Lower leg skin (tissue), 3 donors: ENCODE measurements at regions not wholly inside any gene's neighbourhood (a gene's known extent, or its start where the extent isn't known, plus 50 kb on each side); places are given as distances from the start of the nearest gene placed in this dataset.

Experiments
- CTCF ChIP-seq, 3 donors: fragments of 450-650 bp; IDR thresholded peaks; one replicate each; pipeline ENCODE4 v1.5.1; 2016; ENCODE audit warnings: antibody characterized with exemption in 3 of 3, mild to moderate bottlenecking in 3 of 3, moderate library complexity in 2 of 3
- POLR2A ChIP-seq, 2 donors: fragments of 450-650 bp; IDR thresholded peaks; one replicate each; pipeline ENCODE4 v1.6.1; 2016 to 2017; ENCODE audit warnings: antibody characterized with exemption in 2 of 2, mild to moderate bottlenecking in 1 of 2, moderate library complexity in 1 of 2

- TF ChIP-seq CTCF (IDR thresholded peaks at IDR 0.05) = no peak
- no peak for TF ChIP-seq POLR2A (IDR thresholded peaks at IDR 0.05)
Observed at GRCh38 chr18:33854827-33855139, 276.8 kb downstream of the ASXL3 start.
